BLaER1 (cell line): ENCODE measurements at regions not wholly inside any gene's neighbourhood (a gene's known extent, or its start where the extent isn't known, plus 50 kb on each side); places are given as distances from the start of the nearest gene placed in this dataset.

Source experiments
- H3K27ac ChIP-seq: shearing (Covaris generic); formaldehyde crosslinking; 2 replicates; pipeline ENCODE4 v1.8.1; 2022
- H3K27me3 ChIP-seq: shearing (Covaris generic); formaldehyde crosslinking; 2 replicates; pipeline ENCODE4 v1.8.1; 2022
- H3K36me3 ChIP-seq: shearing (Covaris generic); formaldehyde crosslinking; 2 replicates; pipeline ENCODE4 v1.8.1; 2022
- H3K4me1 ChIP-seq: shearing (Covaris generic); formaldehyde crosslinking; 2 replicates; pipeline ENCODE4 v1.8.1; 2022
- H3K4me2 ChIP-seq: shearing (Covaris generic); formaldehyde crosslinking; 2 replicates; pipeline ENCODE4 v1.8.1; 2022
- H3K4me3 ChIP-seq: shearing (Covaris generic); formaldehyde crosslinking; 2 replicates; pipeline ENCODE4 v1.8.1; 2022
- H3K9ac ChIP-seq: shearing (Covaris generic); formaldehyde crosslinking; 2 replicates; pipeline ENCODE4 v1.8.1; 2022
- H3K9me3 ChIP-seq: shearing (Covaris generic); formaldehyde crosslinking; 2 replicates; pipeline ENCODE4 v1.8.1; 2022
- H4K20me1 ChIP-seq: shearing (Covaris generic); formaldehyde crosslinking; 2 replicates; pipeline ENCODE4 v1.8.1; 2022
- Cebpa-rat ChIP-seq: shearing (Covaris generic); IDR thresholded peaks from 2 replicates; pipeline ENCODE4 v1.8.1; 2022

DNA sequence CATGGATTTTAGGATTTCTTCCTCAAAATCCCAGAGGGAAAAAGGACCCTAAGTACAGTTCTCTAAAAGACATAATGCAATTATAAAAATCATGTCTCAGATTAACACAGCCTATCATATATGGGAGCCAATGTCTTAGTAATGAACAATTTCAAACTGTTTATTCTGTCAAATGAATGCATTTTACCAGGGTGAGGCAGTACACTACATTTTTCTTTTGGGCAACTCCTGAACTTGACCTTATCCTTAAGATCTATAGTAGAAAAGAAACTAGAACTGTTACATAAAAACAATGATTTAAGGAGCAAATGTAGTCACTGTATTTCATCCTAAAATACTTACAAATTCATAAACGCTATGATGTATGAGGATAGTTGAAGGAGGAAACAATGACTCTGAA lies 226.3 kb upstream of the B3GALT2 start:
- Histone ChIP-seq H3K9me3 (no peaks in the 10 kb centered on the region), H3K36me3 (no peaks in the 10 kb centered on the region), H3K27me3 (no peaks in the 10 kb centered on the region), H3K27ac (no peak overlapping the region), H3K4me3 (no peak overlapping the region), H4K20me1 (no peaks in the 10 kb centered on the region), H3K4me2 (no peak overlapping the region), H3K9ac (no peak overlapping the region), H3K4me1 (peaks cover 14% of the 10 kb centered on the region)
- TF ChIP-seq Cebpa-rat = no peak

- no peak for TF ChIP-seq Cebpa-rat
- H3K4me1 ChIP-seq = peaks cover 14% of the 10 kb centered on the region
- H4K20me1 ChIP-seq = no peaks in the 10 kb centered on the region
- no peaks in the 10 kb centered on the region for H3K27me3 ChIP-seq
- H3K36me3 ChIP-seq = no peaks in the 10 kb centered on the region
- H3K4me2 ChIP-seq = peak overlapping the region; percentile 20; the same call in 1 of the 2 replicates
- H3K9ac ChIP-seq = no peak overlapping the region
- no peaks in the 10 kb centered on the region for H3K9me3 ChIP-seq
- H3K4me3 ChIP-seq = no peak overlapping the region
- no peak overlapping the region for H3K27ac ChIP-seq
Measured at GRCh38 chr1:193411714-193412113, 225.3 kb upstream of the B3GALT2 start.

DNA sequence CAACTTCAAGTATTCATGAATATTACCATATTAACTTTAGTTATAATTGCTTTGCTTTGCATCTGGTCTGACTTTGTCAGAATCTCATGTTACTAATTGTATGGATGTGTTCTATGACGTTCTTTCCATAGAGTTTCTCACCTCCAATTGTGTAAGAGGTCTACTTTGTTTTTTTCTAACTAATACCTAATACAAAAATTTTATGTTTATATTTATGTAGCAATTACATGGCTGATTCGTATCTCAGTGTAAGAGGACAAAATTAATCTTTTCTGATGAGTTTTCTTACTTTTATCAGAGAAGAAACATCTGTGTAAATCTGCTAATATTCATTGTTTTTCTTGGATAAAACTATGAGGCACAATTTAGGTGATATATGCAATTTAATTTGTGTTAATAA lies 224.8 kb upstream of the B3GALT2 start:
- no peak overlapping the region for H3K9ac ChIP-seq
- peaks cover 14% of the 10 kb centered on the region for H3K4me1 ChIP-seq
- no peaks in the 10 kb centered on the region for H3K27me3 ChIP-seq
- no peaks in the 10 kb centered on the region for H4K20me1 ChIP-seq
- no peak overlapping the region for H3K4me2 ChIP-seq
- H3K9me3 ChIP-seq = no peaks in the 10 kb centered on the region
- no peak overlapping the region for H3K27ac ChIP-seq
- TF ChIP-seq Cebpa-rat = no peak
- no peaks in the 10 kb centered on the region for H3K36me3 ChIP-seq
- no peak overlapping the region for H3K4me3 ChIP-seq

GRCh38 chr1:193408782-193409293 lies 222.4 kb upstream of the B3GALT2 start:
- no peak overlapping the region for H3K4me2 ChIP-seq
- H3K36me3 ChIP-seq = no peaks in the 10 kb centered on the region
- no peaks in the 10 kb centered on the region for H3K27me3 ChIP-seq
- no peaks in the 10 kb centered on the region for H4K20me1 ChIP-seq
- no peak overlapping the region for H3K9ac ChIP-seq
- H3K9me3 ChIP-seq = no peaks in the 10 kb centered on the region
- peaks cover 8% of the 10 kb centered on the region for H3K4me1 ChIP-seq
- no peak overlapping the region for H3K27ac ChIP-seq
- no peak for TF ChIP-seq Cebpa-rat
- H3K4me3 ChIP-seq = no peak overlapping the region

GRCh38 chr1:193406901-193407300 lies 220.5 kb upstream of the B3GALT2 start:
- H3K27me3 ChIP-seq = no peaks in the 10 kb centered on the region
- H3K9me3 ChIP-seq = no peaks in the 10 kb centered on the region
- peaks cover 6% of the 10 kb centered on the region for H3K4me1 ChIP-seq
- no peaks in the 10 kb centered on the region for H4K20me1 ChIP-seq
- H3K27ac ChIP-seq = no peak overlapping the region
- no peak overlapping the region for H3K4me2 ChIP-seq
- H3K36me3 ChIP-seq = no peaks in the 10 kb centered on the region
- H3K4me3 ChIP-seq = no peak overlapping the region
- H3K9ac ChIP-seq = no peak overlapping the region
- no peak for TF ChIP-seq Cebpa-rat

DNA sequence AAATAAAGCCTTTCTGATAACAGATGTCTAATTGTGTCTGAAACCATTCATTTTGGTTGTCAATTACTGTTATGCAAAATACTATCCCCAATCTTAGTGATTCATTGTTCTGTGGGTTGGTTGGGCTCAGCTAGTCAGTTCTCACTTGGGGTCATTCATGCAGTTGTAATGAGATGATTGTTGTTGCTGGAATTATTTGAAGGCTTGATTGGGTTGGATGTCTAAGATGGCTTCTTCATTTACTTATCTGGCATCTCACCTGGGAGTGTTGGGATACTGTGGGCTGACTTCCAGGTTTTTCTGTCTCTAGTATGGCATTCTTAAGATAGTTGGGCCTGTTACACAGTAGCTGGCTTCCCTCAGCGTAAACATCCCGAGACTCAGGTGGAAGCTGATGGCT lies 217.8 kb upstream of the B3GALT2 start:
- H3K4me1 ChIP-seq = no peaks in the 10 kb centered on the region
- H4K20me1 ChIP-seq = no peaks in the 10 kb centered on the region
- no peaks in the 10 kb centered on the region for H3K9me3 ChIP-seq
- no peaks in the 10 kb centered on the region for H3K36me3 ChIP-seq
- H3K4me3 ChIP-seq = no peak overlapping the region
- no peak for TF ChIP-seq Cebpa-rat
- H3K4me2 ChIP-seq = no peak overlapping the region
- no peaks in the 10 kb centered on the region for H3K27me3 ChIP-seq
- no peak overlapping the region for H3K9ac ChIP-seq
- no peak overlapping the region for H3K27ac ChIP-seq

GRCh38 chr1:193402977-193403376 lies 216.6 kb upstream of the B3GALT2 start:
- Histone ChIP-seq H3K4me1 (no peaks in the 10 kb centered on the region), H3K36me3 (no peaks in the 10 kb centered on the region), H3K9me3 (no peaks in the 10 kb centered on the region), H3K4me2 (no peak overlapping the region), H4K20me1 (no peaks in the 10 kb centered on the region), H3K9ac (no peak overlapping the region), H3K4me3 (no peak overlapping the region), H3K27me3 (no peaks in the 10 kb centered on the region), H3K27ac (no peak overlapping the region)
- TF ChIP-seq Cebpa-rat = no peak

- Histone ChIP-seq H3K4me1 (no peaks in the 10 kb centered on the region), H3K27ac (no peak overlapping the region), H3K4me3 (no peak overlapping the region), H3K9me3 (no peaks in the 10 kb centered on the region), H3K4me2 (no peak overlapping the region), H4K20me1 (no peaks in the 10 kb centered on the region), H3K9ac (no peak overlapping the region), H3K27me3 (no peaks in the 10 kb centered on the region), H3K36me3 (no peaks in the 10 kb centered on the region)
- no peak for TF ChIP-seq Cebpa-rat
Measured at GRCh38 chr1:193402037-193402436, 215.6 kb upstream of the B3GALT2 start.

GRCh38 chr1:193394336-193394735 lies 207.9 kb upstream of the B3GALT2 start:
- Histone ChIP-seq H3K4me2 (no peak overlapping the region), H3K27me3 (no peaks in the 10 kb centered on the region), H3K27ac (no peak overlapping the region), H3K4me3 (no peak overlapping the region), H3K9me3 (no peaks in the 10 kb centered on the region), H3K4me1 (no peaks in the 10 kb centered on the region), H3K36me3 (no peaks in the 10 kb centered on the region), H4K20me1 (no peaks in the 10 kb centered on the region), H3K9ac (no peak overlapping the region)
- TF ChIP-seq Cebpa-rat = no peak

DNA sequence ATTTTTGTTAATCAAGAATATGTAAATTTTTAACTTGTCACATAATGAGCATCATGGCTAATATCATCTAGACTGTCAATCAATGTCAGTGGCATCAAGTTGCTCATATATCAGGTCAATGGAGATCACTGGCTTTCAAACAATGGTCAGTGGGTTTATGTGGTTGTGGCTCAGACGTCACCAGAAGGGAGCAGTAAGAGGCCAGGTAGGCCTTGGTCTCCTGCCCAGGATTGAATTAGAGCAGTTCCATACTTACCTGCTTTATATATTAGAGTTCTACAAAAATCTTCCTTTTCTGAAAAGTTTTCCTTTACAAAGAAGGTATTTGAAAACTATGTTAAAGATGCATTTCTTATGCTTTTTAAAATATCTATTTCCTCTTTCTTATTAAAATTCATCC lies 206.3 kb upstream of the B3GALT2 start:
- Histone ChIP-seq H3K36me3 (no peaks in the 10 kb centered on the region), H3K27ac (no peak overlapping the region), H3K4me2 (no peak overlapping the region), H4K20me1 (no peaks in the 10 kb centered on the region), H3K27me3 (no peaks in the 10 kb centered on the region), H3K9ac (no peak overlapping the region), H3K9me3 (no peaks in the 10 kb centered on the region), H3K4me3 (no peak overlapping the region), H3K4me1 (no peaks in the 10 kb centered on the region)
- TF ChIP-seq Cebpa-rat = no peak

DNA sequence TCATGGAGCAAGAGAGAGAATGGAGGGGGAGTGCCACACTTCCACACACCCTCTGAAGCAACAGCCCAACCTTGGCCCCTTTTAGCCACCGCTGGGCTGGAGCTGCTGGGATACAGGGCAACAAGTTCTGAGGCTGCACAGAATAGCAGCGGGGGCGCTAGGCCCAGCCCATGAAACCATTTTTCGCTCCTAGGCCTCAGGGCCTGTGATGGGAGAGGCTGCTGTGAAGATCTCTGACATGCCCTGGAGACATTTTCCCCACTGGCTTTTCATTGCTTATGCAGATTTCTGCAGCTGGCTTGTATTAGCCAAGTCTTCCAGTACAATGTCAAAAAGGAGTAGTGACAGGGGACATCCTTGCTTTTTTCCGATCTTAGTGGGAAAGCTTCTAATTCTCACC lies 202.3 kb upstream of the B3GALT2 start:
- no peaks in the 10 kb centered on the region for H3K27me3 ChIP-seq
- no peaks in the 10 kb centered on the region for H3K9me3 ChIP-seq
- no peaks in the 10 kb centered on the region for H3K36me3 ChIP-seq
- H4K20me1 ChIP-seq = no peaks in the 10 kb centered on the region
- H3K4me1 ChIP-seq = no peaks in the 10 kb centered on the region
- H3K4me3 ChIP-seq = no peak overlapping the region
- H3K4me2 ChIP-seq = no peak overlapping the region
- no peak overlapping the region for H3K27ac ChIP-seq
- no peak overlapping the region for H3K9ac ChIP-seq
- TF ChIP-seq Cebpa-rat = no peak
